ENCODE measurements at regions not wholly inside any gene's neighbourhood (a gene's known extent, or its start where the extent isn't known, plus 50 kb on each side); places are given as distances from the start of the nearest gene placed in this dataset.
A peak's percentile ranks its signal among the peaks of the same experiment; 100 is the strongest.
"Not testable (repeated sequence)": the region's sequence is repeated elsewhere in the genome, so short reads cannot be mapped to it uniquely, and the experiment has no call there.

GRCh38 chr1:187847531-187847930 is 1018.8 kb downstream of the PLA2G4A start:
- no peak for DNase-seq

GRCh38 chr1:187848321-187848720 is 1019.6 kb downstream of the PLA2G4A start:
- DNase-seq = no peak

- not testable (repeated sequence) for DNase-seq
These were observed 1021.4 kb downstream of the PLA2G4A start for GRCh38 chr1:187850146-187850545.

GRCh38 chr1:187853505-187853904 is 1024.8 kb downstream of the PLA2G4A start:
- DNase-seq = no peak

- DNase-seq = no peak
These were observed 1025.7 kb downstream of the PLA2G4A start for GRCh38 chr1:187854457-187854856.

- DNase-seq = no peak
These were observed 1033.8 kb downstream of the PLA2G4A start for GRCh38 chr1:187862506-187862905.

- DNase-seq = no peak
These were observed 1041.8 kb downstream of the PLA2G4A start for GRCh38 chr1:187870552-187870951.

- DNase-seq = no peak
These were observed 1042.6 kb downstream of the PLA2G4A start for GRCh38 chr1:187871177-187871845.

GRCh38 chr1:187872550-187872949 is 1043.8 kb downstream of the PLA2G4A start:
- no peak for DNase-seq

- DNase-seq = no peak
These were observed 1044.4 kb downstream of the PLA2G4A start for GRCh38 chr1:187873126-187873525.

GRCh38 chr1:187876775-187877174 is 1048.0 kb downstream of the PLA2G4A start:
- DNase-seq = peak; percentile 84

GRCh38 chr1:187877220-187877619 is 1048.5 kb downstream of the PLA2G4A start:
- DNase-seq = peak; percentile 97

- peak; percentile 43 for DNase-seq
These were observed 1050.1 kb downstream of the PLA2G4A start for GRCh38 chr1:187878883-187879282.

- DNase-seq = no peak
These were observed 1054.6 kb downstream of the PLA2G4A start for GRCh38 chr1:187883356-187883755.

GRCh38 chr1:187891993-187892682 is 1063.4 kb downstream of the PLA2G4A start:
- no peak for DNase-seq

GRCh38 chr1:187892683-187893039 is 1063.9 kb downstream of the PLA2G4A start:
- DNase-seq = no peak

- no peak for DNase-seq
These were observed 1064.7 kb downstream of the PLA2G4A start for GRCh38 chr1:187893471-187893870.

GRCh38 chr1:187894349-187894748 is 1065.6 kb downstream of the PLA2G4A start:
- DNase-seq = no peak

GRCh38 chr1:187903223-187903622 is 1074.5 kb downstream of the PLA2G4A start:
- no peak for DNase-seq

GRCh38 chr1:187909382-187909781 is 1080.6 kb downstream of the PLA2G4A start:
- DNase-seq = no peak

- DNase-seq = no peak
These were observed 1083.1 kb downstream of the PLA2G4A start for GRCh38 chr1:187911820-187912219.

- DNase-seq = no peak
These were observed 1092.2 kb downstream of the PLA2G4A start for GRCh38 chr1:187920976-187921375.

GRCh38 chr1:187921426-187921825 is 1092.7 kb downstream of the PLA2G4A start:
- DNase-seq = no peak

- DNase-seq = no peak
These were observed 1093.5 kb downstream of the PLA2G4A start for GRCh38 chr1:187922255-187922654.

- DNase-seq = no peak
These were observed 1095.5 kb downstream of the PLA2G4A start for GRCh38 chr1:187924252-187924651.

All from DMS79 treated with DMSO at 0.1 percent for 48 hours (cell line).